SK-N-MC (cell line): ENCODE measurements at regions not wholly inside any gene's neighbourhood (a gene's known extent, or its start where the extent isn't known, plus 50 kb on each side); places are given as distances from the start of the nearest gene placed in this dataset.

ENCODE experiments used
- DNase-seq: peaks from one replicate; pipeline ENCODE4 v3.0.0-alpha.2; 2011; ENCODE audit warnings: low read depth, low spot score
- H3K27ac ChIP-seq: fragments of 200-600 bp; sonication (generic); 2 replicates; pipeline ENCODE4 v1.5.1; 2016; ENCODE audit warnings: mixed run types
- H3K36me3 ChIP-seq: fragments of 200-600 bp; sonication (generic); 2 replicates; pipeline ENCODE4 v1.6.1; 2017; ENCODE audit warnings: antibody characterized with exemption, low read length, mixed read lengths; ENCODE audit not compliant: insufficient read depth
- H3K4me3 ChIP-seq: fragments of 200-600 bp; sonication (generic); 2 replicates; pipeline ENCODE4 v1.5.1; 2016
- H3K9ac ChIP-seq: fragments of 200-600 bp; sonication (generic); 2 replicates; pipeline ENCODE4 v1.8.0; 2017; ENCODE audit warnings: mixed run types, mixed read lengths; ENCODE audit not compliant: insufficient read length
- H3K9me3 ChIP-seq: fragments of 200-600 bp; sonication (generic); 2 replicates; pipeline ENCODE4 v1.6.1; 2017; ENCODE audit warnings: low read depth, mild to moderate bottlenecking, antibody characterized with exemption, low read length, moderate library complexity, mixed read lengths
- EZH2 ChIP-seq: fragments of 200-600 bp; sonication (generic); IDR thresholded peaks from one replicate; pipeline ENCODE4 v1.6.1; 2017; ENCODE audit warnings: antibody characterized with exemption
- FOXP2 ChIP-seq: optimal IDR thresholded peaks from 2 replicates; pipeline ENCODE3; 2011; ENCODE audit warnings: mild to moderate bottlenecking, moderate library complexity; ENCODE audit not compliant: insufficient read depth; ENCODE audit errors: extremely low read length, control extremely low read depth
- POLR2AphosphoS5 ChIP-seq: IDR thresholded peaks from 2 replicates; pipeline ENCODE4 v1.6.1; 2012; ENCODE audit warnings: mild to moderate bottlenecking, low read depth, low read length, borderline replicate concordance

- Histone ChIP-seq H3K9ac (no peak overlapping the region), H3K27ac (peak overlapping the region; percentile 62; the same call in 1 of the 2 replicates), H3K4me3 (peak overlapping the region; percentile 42; the same call in 1 of the 2 replicates), H3K9me3 (no peaks in the 10 kb centered on the region), H3K36me3 (no peaks in the 10 kb centered on the region)
- TF ChIP-seq FOXP2 (no peak), POLR2AphosphoS5 (no peak), EZH2 (no peak)
- DNase-seq = no peak
These were observed 515.1 kb upstream of the DIPK2B start for GRCh38 chrX:45715748-45716147.

- no peaks in the 10 kb centered on the region for H3K9me3 ChIP-seq
- no peak for TF ChIP-seq FOXP2
- TF ChIP-seq EZH2 = no peak
- no peak for TF ChIP-seq POLR2AphosphoS5
- DNase-seq = peak; percentile 37
- H3K27ac ChIP-seq = peak overlapping the region; percentile 62; the same call in 1 of the 2 replicates
- H3K36me3 ChIP-seq = no peaks in the 10 kb centered on the region
- peak overlapping the region; percentile 42; the same call in 1 of the 2 replicates for H3K4me3 ChIP-seq
- no peak overlapping the region for H3K9ac ChIP-seq
These were observed 514.2 kb upstream of the DIPK2B start for GRCh38 chrX:45714866-45715265.

- no peak for TF ChIP-seq EZH2
- Histone ChIP-seq H3K36me3 (no peaks in the 10 kb centered on the region), H3K4me3 (no peak overlapping the region), H3K27ac (no peak overlapping the region), H3K9me3 (no peaks in the 10 kb centered on the region), H3K9ac (no peak overlapping the region)
- no peak for DNase-seq
These were observed 511.4 kb upstream of the DIPK2B start for GRCh38 chrX:45712067-45712466.

- Histone ChIP-seq H3K9ac (no peak overlapping the region), H3K4me3 (no peak overlapping the region), H3K27ac (no peak overlapping the region), H3K36me3 (no peaks in the 10 kb centered on the region), H3K9me3 (no peaks in the 10 kb centered on the region)
- TF ChIP-seq FOXP2 (no peak), POLR2AphosphoS5 (no peak), EZH2 (no peak)
- no peak for DNase-seq
These were observed 510.6 kb upstream of the DIPK2B start for GRCh38 chrX:45711231-45711630.

GRCh38 chrX:45710081-45710801 lies 509.6 kb upstream of the DIPK2B start:
- no peak overlapping the region for H3K27ac ChIP-seq

GRCh38 chrX:45709381-45709780 lies 508.7 kb upstream of the DIPK2B start:
- TF ChIP-seq EZH2 = no peak
- no peak for TF ChIP-seq FOXP2
- no peak for TF ChIP-seq POLR2AphosphoS5
- no peak overlapping the region for H3K27ac ChIP-seq

More at GRCh38 chrX:45710081-45710801, 509.6 kb upstream of the DIPK2B start:
- Histone ChIP-seq H3K4me3 (no peak overlapping the region), H3K9ac (no peak overlapping the region), H3K9me3 (no peaks in the 10 kb centered on the region), H3K36me3 (no peaks in the 10 kb centered on the region)
- DNase-seq = no peak
- TF ChIP-seq FOXP2 (no peak), EZH2 (no peak), POLR2AphosphoS5 (no peak)

GRCh38 chrX:45699158-45699557 lies 498.5 kb upstream of the DIPK2B start:
- TF ChIP-seq POLR2AphosphoS5 = no peak
- no peak for TF ChIP-seq EZH2
- TF ChIP-seq FOXP2 = no peak
- DNase-seq = no peak
- H3K9ac ChIP-seq = no peak overlapping the region
- no peak overlapping the region for H3K27ac ChIP-seq
- H3K36me3 ChIP-seq = no peaks in the 10 kb centered on the region
- no peak overlapping the region for H3K4me3 ChIP-seq
- H3K9me3 ChIP-seq = no peaks in the 10 kb centered on the region

More at GRCh38 chrX:45709381-45709780, 508.7 kb upstream of the DIPK2B start:
- Histone ChIP-seq H3K9me3 (no peaks in the 10 kb centered on the region), H3K36me3 (no peaks in the 10 kb centered on the region), H3K4me3 (no peak overlapping the region), H3K9ac (no peak overlapping the region)
- DNase-seq = no peak

GRCh38 chrX:45697591-45697990 lies 496.9 kb upstream of the DIPK2B start:
- no peak for DNase-seq
- H3K4me3 ChIP-seq = no peak overlapping the region
- no peak overlapping the region for H3K27ac ChIP-seq
- no peak overlapping the region for H3K9ac ChIP-seq
- H3K9me3 ChIP-seq = no peaks in the 10 kb centered on the region
- no peaks in the 10 kb centered on the region for H3K36me3 ChIP-seq
- TF ChIP-seq FOXP2 (no peak), EZH2 (no peak), POLR2AphosphoS5 (no peak)

GRCh38 chrX:45696736-45697135 lies 496.1 kb upstream of the DIPK2B start:
- DNase-seq = no peak
- H3K4me3 ChIP-seq = no peak overlapping the region
- H3K36me3 ChIP-seq = no peaks in the 10 kb centered on the region
- H3K27ac ChIP-seq = no peak overlapping the region
- H3K9me3 ChIP-seq = no peaks in the 10 kb centered on the region
- TF ChIP-seq FOXP2 (no peak), EZH2 (no peak), POLR2AphosphoS5 (no peak)
- H3K9ac ChIP-seq = no peak overlapping the region
